GM18526 (cell line): ENCODE measurements at regions not wholly inside any gene's neighbourhood (a gene's known extent, or its start where the extent isn't known, plus 50 kb on each side); places are given as distances from the start of the nearest gene placed in this dataset.

Experiments
- POLR2A ChIP-seq: IDR thresholded peaks from 3 replicates; pipeline ENCODE4 v1.6.1; 2011; ENCODE audit not compliant: insufficient read length; ENCODE audit errors: extremely low read depth

DNA sequence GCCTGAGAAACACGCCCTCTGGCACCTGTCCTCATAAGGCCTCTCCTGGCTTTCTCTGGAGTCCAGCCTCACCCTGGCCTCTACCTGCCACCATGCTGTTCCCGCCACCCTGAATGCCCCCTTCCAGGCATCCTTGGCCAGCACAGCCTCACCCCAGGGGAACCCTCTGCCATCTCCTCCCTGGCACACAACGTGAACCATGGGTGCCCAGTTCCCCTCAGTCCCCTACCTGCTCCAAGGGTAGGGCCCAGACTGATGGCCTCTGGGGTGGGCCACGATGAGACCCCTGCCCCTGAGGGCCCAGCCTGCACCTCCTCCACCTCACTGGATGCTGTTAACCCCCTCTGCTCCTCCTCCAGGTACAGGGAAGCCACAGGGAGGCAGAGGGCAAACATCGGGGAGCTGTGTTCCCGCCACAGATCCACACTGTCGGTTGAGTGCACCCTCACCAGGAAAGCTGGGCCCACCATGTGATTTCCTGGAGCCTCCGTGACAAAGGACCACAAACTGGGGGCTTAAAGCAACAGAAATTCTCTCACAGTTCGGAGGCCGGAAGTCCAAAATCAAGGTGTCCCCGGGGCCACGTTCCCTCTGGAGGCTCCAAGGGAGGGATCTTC lies 169.6 kb downstream of the BRD1 start:
- no peak for TF ChIP-seq POLR2A

DNA sequence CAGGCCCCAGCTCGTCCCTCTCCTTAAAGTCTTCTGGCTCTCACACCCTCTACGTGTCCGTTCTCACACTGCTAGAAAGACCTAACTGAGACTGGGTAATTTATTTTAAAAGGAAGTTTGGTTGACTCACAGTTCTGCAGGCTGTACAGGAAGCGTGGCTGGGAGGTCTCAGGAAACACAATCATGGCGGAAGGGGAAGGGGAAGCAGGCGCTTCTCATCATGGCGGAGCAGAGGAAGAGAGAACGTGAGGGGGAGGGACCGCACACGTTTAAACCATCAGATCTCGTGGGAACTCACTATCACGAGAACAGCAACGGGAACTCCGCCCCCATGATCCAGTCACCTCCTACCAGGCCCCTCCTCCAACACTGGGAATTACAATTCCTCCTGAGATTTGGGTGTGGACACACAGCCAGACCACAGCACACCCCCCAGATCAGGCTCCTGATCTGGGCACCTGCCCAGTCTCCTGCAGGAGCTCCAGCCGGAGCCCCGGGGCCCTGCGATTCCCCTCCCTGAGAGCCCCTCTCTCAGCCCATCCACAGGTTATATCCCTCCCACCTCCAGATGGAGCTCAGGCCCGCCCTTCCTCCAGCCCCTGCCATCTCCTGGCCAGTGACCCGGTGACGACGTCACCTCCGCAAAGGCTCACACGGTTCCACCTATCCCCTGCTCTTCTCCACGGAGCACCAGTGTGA lies 170.2 kb downstream of the BRD1 start:
- TF ChIP-seq POLR2A, result peak; percentile 65

DNA sequence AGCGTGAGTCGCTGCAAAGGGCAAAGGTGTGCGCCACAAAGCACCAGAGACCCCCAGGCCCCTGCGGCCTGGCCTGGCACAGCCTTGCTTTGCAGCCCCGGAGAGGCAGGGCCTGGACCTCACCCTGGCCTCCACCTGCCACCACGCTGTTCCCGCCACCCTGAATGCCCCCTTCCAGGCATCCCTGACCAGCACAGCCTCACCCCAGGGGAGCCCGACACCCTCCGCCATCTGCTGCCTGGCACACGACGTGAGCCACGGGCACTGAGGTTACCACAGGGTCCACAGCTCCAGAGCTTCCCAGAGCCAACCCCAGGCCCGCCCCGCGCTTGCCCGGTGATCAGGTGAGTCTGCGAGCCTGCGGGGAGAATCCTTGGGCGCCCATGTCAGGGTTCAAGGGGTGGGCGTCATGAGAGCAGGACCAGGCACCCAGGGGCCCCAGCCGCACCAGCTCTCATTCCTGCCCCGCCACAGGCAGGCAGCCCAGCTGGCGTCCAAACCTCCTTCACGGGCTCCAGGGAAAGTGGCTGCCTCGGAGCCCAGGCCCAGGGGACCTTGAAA lies 171.3 kb downstream of the BRD1 start:
- TF ChIP-seq POLR2A, result no peak

DNA sequence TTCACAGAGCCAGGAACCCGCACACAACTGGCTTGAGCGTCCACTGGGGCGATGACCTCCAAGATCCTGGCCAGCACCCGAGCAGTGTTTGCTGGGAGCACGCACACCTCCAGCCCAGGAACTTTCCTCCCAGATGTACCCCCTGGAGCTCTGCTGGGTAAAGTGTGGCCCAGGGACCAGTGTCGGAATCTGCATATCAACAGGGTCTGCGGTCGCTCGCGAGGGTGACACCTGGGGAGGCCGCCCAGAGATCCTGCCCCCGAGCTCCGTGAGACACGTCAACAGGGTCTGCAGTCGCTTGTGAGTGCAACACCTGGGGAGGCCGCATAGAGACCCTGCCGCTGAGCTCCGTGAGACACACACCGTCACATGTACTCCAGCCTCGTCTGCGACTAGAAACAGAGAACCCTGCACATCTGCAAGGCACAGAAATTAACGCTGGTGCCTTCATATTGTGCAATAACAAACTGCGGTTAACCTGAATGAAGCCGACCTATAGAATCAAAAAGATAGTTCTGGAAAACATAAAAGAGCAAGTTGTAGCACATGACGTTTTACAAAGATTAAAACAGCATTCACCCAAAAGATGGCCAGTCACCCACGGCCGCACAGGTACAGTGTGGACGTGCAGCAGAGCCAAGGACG lies 172.4 kb downstream of the BRD1 start:
- TF ChIP-seq POLR2A, result no peak

DNA sequence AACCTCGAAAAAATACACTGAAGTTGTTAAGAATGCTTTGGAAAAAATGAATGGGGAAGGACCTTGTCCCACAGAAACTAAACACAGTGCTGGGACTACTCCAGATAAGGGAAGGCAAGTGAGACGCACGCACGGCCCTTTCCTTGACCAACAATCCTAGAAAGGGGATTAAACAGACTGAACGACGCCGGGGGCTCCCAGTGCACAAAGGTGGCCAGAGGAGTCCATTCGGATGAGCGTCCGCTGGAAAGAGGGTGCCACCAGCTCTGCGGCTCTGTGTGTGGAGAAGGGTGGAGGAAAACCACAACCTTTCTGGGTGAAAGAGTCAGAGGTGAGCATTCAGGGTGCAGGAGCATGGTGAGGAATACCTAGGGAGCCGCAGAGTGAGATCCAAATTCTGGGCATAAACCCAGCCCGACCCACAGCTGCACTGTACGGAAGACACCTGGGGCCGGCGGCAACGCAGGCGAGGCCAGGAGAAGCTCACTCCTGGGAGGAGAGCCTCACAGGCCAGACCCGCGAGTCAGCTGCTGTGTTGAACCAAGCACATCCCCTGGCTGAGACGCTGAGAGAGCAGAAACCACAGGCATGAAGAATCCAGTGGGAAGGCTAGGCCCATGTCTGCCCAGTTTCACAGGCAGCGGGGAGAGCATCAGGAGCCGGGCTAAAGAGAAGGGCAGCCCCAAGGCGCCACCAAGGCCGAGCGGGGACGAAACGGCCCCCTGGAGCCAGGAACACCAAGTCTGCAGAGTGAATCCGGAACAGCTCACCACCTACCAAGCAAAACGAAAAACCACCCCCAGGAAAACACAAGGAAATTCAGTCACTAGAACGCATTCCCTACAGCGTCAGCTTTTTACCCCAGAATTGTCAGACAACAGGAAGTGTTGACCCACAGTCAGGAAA lies 177.1 kb downstream of the BRD1 start:
- TF ChIP-seq POLR2A, result no peak

DNA sequence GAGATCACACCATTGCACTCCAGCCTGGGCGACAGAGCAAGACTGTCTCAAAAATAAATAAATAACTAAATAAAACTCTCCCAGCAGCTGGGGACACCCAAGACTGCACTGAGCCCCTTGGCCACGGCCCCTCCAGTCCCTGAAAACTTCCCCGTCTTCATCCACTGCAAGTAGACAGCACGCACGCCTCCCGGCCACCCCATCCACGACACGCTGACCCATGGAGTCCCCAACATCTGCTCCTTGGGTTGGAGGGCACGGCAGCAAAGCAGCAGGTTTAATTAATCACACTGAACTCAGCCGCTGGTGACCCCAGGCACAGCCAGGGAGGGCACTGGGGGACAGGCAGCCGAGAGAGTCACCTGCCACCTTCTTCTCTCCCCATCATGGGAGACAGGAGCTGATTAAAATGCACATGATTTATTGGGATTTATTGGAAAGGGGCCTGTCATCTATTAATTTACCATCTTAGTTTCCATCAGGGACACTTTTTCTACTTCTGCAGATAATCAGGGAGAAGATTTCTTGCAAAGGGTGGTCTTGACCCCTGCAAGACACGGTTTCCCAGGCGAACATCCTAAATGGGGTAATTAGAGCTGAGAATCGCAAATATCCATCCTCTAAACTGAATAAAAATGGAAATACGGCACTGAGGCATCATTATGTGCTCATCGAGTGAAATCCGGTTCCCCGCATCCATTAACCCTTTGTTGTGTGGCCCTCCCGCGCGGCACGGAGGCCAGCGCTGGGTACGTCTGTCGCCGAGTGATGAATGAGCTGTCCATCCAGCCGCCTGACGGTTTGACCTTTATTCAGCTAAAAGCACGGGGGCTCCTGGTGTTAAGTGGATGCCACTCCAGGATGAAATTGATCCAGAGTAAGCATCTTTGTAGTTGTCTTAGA lies 178.3 kb downstream of the BRD1 start:
- TF ChIP-seq POLR2A, result no peak

DNA sequence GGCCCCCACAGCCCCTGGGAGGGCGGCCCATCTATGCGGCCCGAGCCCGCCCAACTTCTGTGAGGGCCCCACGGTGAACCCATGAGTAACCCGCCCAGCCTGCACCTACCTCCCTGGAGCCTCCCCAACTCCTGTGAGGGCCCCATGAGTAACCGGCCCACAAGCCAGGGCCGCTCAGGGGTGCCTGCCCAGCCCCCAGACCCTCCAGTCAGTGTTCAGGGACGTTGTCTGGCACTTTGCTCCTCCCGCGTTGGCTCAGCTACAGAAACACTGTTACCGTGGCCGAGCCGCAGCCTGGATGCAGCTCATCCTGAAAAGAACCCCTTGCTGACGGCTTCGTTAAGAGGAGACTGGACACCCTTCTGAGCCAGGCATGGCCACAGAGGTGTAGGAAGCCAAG lies 179.6 kb downstream of the BRD1 start:
- TF ChIP-seq POLR2A, result no peak

DNA sequence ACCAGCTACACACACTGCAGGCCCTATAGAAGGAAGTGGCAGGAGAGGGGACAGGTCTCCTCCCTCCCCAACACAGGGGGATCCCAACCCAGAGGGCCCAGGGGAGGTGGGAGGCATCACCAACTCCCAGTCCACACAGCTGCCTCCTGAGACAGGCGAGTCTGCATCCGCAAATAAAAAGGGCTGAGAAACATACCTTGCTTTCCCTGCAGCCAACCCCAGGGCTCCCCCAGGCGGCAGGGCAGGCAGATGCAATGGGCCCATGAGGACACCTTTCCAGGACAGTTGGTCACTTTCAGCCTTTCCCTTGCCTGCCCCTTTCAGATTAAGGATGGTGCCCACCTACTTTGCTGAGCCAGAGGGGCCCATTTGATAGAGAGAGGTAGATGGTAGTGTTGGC lies 180.0 kb downstream of the BRD1 start:
- TF ChIP-seq POLR2A, result no peak

DNA sequence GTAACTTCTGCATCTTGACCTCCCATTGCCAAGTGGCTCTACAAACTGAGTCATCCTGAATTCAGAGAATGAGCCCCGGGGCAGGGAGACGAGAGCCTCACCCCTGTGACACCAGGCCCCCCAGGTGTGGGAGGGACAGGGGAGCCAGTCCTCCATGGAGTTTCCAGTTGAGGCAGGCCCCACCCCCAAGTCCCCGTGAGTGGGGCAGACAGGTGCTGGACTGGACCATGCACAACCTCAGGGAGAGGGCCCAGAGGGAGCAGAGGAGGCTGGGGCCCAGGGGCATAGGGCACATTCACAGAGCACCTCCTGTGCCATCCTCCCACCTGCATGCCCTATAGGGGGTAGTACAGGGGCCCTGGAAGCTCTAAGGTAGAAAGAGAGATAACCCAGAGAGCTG lies 180.8 kb downstream of the BRD1 start:
- no peak for TF ChIP-seq POLR2A

DNA sequence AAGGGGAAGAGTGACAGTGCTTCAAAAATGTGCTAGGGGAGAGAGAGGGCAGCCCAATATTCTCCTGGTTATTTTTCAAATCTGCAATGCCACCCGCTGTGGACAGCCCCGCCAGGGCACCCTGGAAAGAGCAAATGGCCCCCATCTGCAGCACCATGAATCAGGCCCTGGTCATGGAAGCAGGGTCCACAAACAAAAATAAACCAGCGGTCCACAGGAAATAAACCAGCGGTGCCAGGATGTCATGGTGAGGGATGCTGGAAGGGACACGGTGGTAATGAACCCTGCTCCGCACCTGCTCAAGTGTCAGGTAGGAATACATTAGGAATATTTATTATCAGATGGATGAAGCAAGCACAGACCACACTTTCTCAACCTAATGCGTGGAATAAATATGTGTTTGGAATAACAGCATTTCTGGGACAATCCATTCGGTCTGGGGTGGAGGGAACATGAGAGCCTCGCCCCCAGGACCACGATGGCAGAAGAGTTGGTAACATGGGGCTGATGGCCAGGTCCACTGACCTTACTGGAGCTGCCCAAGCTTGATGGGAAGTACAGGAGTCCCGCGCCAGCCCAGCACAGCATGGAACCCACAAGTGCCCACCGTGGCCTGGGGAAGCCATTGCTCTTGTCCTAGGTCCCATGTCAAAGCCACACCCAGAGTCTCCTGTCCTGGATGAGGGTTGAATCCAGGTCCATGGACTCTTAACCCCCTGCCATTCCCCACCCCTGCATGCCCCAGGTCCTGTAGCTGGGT lies 181.7 kb downstream of the BRD1 start:
- TF ChIP-seq POLR2A, result no peak

DNA sequence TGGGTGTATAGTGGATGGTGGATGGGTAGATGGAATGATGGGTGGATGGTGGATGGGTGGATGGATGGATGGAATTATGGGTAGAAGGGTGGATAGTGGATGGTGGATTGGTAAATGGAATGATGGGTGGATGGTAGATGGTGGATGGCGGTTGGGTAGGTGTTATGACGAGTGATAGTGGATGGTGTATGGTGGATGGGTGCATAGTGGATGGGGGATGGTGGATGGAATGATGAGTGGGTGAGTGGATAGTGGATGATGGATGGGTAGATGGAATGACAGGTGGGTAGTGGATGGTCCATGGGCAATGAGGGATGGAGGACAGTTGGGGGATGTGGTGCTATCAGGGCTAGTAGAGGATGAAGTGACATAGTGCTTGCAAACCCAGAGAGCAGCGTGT lies 182.4 kb downstream of the BRD1 start:
- TF ChIP-seq POLR2A, result no peak

DNA sequence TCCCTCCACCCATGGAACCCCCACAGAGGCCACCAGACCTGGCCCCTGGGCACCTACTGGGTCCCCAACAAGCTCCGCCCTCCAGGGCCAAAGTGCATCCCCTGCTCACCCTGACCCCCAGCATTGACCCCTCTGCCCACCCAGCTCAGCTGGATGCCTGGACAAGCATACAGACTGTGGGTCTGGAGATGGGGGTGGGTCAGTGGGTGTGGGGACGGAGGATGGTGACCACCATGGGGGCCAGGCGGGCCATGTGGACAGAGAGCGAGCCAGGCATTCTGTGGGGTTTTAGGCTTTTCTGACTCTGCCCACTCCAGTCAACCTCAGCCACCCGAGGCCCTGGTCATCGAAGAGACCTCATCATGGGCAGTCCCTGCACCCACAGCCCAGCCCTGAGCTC lies 183.7 kb downstream of the BRD1 start:
- TF ChIP-seq POLR2A, result no peak

DNA sequence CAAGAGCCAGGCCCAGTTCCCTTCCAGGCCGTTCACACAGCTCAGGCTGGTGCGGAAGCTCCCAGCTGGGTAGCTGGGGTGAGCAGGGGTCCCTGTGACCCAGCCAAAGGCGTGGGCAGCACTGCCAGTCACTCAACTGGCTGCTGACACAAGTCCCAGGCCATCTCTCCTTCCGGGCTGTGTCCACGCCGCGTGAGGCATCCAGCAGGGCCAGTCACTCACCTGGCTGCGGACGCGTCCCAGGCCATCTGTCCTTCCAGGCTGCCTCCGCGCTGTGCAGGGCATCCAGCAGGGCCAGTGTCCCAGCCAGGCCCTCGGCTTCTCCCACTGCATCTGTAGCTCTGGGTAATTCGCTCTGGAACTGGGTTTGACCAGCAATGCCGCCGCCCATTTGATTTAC lies 184.2 kb downstream of the BRD1 start:
- TF ChIP-seq POLR2A, result no peak

DNA sequence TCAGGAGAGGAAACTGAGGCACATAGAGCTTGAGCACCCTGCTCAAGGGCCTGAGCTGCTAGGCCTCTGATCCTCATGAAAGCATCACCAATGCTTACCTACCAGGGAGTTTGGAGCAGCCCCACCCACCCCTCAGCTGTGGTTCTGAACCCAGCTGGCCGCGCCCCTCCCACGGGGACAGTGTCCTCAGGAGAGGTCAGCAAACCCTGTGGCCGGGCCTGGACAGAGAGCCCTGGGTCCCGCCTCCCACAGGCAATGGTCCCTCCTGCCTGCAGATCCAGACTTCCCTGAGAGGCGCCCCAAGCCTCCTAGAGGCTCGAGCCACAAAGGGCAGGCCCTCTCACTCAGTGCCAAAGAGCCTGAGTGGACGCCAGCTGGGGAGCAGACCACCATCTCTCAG lies 184.9 kb downstream of the BRD1 start:
- TF ChIP-seq POLR2A, result no peak
